Fibroblast of upper back skin (primary cell): ENCODE measurements at regions not wholly inside any gene's neighbourhood (a gene's known extent, or its start where the extent isn't known, plus 50 kb on each side); places are given as distances from the start of the nearest gene placed in this dataset.
A peak's percentile ranks its signal among the peaks of the same experiment; 100 is the strongest.
"Not testable (repeated sequence)": the region's sequence is repeated elsewhere in the genome, so short reads cannot be mapped to it uniquely, and the experiment has no call there.

Experiments used
- DNase-seq: peaks from one replicate; pipeline ENCODE4 v3.0.0-alpha.2; 2013

DNA sequence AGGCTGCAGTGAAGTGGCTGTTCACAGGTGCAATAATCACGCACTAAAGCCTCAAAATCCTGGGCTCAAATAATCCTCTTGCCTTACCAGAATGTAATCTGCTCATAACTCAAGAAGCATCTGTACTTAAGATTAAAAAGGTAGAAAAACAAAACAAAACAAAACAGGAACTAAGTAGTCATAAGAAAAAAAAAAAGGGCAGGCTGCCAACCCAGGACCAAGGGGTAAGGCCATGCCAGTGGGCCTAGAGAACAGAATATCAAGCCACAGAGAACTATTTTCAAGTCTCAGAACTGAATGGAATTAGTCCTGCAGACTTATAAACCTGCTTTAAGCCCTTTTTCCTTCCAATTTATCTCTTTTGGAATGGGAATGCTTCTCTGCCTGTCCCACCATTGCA lies 64.8 kb upstream of the TBC1D3K start:
- no peak for DNase-seq

DNA sequence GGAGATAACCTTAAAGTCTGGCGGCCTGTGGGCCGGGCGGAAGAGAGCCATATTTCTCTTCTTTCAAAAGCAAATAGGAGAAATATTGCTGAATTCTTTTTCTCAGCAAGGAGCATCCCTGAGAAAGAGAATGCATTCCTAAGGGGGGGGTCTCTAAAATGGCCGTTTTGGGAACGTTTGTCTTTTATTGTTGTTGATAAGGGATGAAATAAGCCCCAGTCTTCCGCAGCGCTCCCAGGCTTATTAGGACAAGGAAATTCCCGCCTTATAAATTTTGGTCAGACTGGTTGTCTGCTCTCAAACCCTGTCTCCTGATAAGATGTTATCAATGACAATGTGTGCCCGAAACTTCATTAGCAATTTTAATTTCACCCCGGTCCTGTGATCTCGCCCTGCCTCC lies 65.8 kb upstream of the TBC1D3K start:
- DNase-seq = not testable (repeated sequence)

DNA sequence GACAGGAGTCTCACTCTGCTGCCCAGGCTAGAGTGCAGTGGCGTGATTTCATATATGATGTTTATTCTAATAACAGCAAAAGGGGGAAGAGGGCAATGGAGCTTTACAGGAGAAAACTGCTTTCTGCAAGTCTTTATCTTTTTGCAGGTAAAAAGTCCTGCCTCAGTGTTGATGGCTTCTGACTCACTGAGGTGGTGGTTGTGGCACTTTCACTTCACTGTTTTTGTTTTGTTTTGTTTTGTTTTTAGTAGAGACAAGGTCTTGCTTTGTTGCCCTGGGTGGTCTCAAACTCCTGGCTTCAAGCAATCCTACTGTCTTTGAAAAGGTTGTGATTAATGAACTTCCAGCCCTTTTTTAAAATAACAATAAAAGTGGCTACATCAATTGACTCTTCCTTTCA lies 68.0 kb upstream of the TBC1D3K start:
- DNase-seq = no peak

DNA sequence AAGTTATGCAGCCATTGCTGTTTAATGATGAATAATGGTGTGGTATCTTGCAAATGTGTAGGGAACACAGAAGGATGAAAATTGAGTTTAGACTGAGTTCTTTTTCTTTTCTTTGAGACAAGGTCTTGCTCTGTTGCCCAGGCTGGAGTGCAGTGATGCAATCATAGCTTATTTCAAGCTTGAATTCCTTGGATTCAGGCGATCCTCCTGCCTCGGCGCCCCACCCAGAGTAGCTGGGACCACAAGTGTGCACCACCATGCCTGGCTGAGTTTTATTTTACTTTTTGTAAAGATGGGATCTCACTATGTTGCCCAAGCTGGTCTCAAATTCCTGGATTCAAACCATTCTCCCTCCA lies 74.6 kb upstream of the TBC1D3K start:
- DNase-seq = no peak

DNA sequence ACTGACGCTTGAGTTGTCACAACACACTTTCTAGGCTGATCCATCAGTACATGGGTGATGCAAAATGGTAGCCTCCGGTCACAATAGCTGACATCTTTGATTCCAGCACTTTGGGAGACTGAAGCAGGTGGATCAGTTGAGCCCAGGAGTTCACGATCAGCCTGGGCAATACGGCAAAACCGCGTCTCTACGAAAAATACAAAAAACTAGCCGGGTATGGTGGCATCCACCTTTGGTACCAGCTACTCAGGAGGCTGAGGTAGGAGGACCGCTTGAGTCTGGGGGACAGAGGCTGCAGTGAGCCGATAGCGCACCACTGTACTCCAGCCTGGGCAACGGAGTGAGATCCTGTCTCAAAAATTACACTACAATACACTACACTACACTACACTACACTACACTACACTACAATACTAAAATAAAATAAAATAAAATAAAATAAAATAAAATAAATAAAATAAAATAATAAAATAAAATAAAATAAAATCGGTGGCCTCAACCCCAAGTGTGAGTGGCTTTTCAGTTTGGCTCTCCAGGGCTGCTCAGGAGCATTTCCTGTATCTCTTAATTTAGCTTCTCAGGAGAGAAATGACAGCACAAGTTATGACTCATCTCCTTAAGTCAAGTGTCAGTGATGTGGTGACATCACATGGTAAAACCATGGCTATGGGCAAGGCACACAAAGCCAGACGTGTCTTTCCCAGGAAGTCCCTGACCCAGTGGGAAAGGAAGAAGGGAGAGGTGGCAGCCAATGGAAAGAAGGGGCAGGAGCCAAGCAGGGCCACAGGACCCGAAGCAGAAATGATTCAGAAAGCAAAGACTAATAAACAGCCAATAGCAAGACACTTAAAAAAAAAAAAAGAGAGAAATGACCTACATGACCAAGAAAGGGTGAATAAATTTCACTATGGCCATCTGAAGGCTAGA lies 75.3 kb upstream of the TBC1D3K start:
- DNase-seq = peak; percentile 72

DNA sequence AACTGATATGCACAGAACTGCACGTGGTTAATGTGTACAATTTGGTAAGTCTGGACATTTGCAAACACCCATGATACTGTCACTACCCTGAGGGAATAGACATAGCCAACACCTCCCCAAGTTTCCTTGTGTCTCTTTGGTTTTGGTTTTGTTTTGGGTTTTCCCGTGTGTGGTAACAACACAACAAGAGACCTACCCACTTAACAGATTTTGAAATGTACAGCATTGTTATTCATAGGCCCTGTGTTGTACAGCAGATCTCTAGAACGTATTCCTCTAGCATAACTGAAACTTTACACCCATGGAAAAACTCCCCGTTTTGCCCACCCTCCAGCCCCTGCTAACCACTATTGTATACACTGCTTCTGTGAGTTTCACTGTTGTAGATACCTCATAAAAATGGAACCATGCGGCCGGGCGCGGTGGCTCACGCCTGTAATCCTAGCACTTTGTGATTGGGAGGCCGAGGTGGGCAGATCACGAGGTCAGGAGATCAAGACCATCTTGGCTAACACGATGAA lies 76.3 kb upstream of the TBC1D3K start:
- DNase-seq = no peak

DNA sequence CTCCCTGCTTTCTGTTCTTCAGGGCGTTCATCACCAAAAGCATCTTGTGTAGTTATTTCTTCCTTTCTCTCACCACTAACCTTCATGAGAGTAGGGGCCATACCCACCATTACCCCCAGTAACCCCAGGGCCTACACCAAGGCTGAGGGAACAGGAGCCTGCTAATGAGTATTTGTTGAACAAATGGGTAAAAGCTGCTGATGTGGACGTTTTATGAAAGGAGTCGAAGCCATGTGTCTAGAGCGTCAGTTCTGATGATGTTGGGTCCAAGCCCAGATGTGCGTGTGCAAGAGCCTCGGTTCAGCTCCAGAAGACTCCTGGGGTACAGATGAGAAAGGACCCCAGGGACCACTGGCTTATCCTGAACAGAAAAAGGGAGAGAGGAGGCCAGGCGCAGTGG lies 77.1 kb upstream of the TBC1D3K start:
- DNase-seq = no peak

DNA sequence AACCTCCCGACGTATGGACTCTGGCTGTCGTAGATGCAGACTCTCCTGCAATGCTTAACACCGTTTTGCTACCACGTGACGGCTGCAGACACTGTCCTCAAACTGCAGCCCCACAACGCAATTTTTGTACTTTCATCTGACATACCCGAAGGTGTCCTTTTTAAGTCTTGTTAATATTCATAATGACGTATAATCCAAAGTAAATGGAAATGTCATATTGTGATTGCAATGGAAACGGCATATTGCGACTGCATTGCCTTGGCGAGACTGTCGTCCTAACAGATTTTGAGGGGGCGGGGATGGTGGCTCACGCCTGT lies 79.3 kb upstream of the TBC1D3K start:
- DNase-seq = no peak

DNA sequence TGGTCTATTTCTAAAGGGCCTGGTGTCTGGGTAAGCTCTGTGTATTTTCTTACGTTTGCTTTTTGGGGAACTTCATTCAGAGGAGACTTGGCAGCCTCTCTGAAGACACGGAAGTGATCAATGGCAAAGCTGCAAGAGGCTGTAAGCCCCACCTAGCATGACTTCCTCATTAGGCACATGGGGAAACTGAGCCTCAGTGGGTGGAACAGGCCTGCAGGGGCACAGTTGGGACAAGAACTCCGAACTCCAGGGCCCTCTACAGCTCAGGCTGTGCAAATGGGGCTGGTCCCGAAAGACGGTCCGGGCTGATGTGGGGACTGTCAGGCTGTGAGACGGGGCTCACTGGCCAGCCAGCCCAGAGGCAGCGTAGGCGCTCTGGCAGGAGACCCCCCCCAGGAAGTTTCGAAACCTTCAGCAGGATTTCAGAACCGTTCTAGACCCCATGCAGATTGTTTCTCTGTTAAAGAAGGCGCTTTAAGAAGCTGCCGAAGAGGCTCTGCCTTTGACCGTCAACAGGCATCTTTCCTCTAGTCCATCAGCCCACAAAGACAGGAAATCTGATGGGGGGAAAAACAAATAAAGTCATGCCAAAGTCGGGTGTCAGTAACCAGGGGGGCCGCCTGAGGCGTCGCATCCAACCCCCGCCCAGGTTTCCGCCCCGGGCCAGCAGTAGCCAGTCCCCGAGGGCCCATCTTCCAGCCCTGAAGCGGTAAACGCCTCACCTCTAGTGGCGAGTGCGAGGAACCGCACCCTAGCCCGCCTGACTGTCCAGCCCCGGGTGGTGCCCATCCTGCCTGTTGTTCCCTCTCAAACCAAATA lies 79.8 kb upstream of the TBC1D3K start:
- peak; percentile 61 for DNase-seq

DNA sequence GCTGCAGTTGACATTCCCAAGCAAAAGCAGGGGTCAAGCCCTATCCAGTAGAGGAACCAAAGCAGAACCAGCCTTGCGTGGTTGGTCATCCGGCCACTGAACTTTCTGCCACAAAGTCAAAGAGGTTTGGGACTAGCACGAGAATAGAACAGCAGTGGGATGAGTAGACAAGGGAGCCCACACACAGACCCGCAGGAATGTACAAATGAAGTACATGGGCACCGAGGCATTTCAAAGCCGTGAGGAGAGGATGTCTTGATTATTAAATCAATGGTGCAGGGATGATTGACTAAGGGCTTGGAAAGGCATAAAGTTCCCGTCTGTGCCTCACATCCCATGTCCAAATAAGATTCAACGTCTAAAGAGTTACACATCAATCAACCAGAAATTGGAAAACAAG lies 81.8 kb upstream of the TBC1D3K start:
- DNase-seq = no peak

DNA sequence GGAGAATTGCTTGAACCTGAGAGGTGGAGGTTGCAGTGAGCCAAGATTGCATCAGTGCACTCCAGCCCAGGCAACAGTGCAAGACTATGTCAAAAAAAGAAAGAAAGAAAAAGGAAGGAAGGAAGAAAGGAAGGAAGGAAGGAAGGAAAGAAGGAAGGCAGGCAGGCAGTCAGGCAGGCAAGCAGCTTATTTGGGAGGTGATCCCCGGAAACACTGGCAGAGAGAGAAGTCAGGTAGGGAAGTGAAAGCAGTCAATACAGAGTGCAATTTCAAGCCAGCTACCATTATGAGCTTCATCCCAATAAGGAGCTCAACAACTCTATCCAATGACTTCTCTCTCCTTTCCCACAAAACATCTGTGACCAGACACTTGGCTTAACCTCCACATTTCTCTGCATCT lies 83.0 kb upstream of the TBC1D3K start:
- no peak for DNase-seq

DNA sequence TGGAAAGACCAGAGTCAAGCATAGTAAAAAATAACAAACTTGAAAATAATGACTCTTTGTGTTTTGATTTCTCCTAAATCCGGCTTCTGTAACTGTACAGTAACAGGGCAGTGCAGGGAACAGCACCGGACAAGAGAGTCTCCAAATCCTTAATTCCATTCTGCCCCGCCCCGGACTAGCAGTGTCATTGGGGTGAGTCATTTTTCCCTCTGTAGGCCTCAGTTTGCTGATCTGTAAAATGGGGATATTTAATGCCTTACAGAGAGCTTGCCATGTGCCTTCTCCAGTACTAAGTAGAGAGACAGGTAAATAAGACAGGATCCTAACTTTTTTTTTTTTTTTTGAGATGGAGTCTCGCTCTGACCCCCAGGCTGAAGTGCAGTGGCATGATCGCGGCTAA lies 83.6 kb upstream of the TBC1D3K start:
- no peak for DNase-seq

DNA sequence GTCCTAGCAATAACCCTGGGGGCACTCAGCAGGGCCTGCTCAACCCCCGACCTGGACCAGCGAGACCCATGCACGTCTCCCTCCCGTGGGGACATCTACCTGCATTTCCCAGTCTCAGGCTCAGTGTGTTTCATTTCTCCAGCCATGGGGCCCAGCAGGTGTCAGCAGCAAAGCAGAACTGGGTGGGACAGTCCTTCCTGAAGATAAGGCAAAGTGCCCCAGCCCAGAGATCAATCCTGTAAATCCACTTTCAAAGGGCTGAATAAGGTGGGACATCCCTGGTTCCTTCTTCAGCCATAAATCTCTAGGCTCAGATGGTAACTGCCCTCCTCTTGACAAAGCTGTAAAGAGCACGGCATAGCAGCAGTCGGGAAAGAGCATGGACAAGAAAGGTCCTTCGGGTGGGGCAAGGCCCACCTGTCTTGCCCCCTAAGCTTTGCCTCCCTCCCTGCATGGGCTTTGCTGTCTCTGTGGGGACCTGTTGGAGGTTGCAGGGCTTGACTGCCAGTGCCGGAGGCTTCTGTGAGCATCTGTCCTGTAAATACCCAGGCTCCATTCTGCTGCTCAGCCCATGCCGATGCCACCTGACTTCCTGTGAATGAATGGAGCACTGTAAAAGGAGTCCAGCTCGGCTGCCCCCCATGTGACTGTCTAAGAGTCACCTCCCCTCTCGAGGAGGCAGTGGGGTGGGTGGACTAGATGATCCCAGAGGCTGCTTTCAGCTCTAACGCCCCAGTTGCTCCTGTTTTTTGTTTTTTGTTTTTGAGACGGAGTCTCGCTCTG lies 84.8 kb upstream of the TBC1D3K start:
- no peak for DNase-seq

DNA sequence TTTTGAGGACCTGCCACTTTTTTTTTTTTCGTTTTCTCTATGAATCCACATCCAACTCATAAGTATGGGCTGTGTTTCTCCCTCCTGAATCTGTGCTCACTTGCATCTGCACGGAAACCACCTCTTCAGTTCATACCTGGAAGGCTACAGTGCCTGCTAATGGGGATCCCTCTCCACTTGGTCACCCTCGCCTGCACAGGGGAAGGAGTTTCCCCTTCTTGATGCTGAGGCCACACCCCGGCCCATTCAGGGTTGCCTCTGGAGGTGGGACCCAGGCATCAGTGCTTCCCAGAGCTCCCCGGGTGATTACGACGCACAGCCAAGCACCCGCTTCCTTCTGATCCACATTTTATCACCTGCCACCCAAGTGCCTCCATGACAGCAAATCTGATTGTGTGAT lies 85.9 kb upstream of the TBC1D3K start:
- DNase-seq = no peak

DNA sequence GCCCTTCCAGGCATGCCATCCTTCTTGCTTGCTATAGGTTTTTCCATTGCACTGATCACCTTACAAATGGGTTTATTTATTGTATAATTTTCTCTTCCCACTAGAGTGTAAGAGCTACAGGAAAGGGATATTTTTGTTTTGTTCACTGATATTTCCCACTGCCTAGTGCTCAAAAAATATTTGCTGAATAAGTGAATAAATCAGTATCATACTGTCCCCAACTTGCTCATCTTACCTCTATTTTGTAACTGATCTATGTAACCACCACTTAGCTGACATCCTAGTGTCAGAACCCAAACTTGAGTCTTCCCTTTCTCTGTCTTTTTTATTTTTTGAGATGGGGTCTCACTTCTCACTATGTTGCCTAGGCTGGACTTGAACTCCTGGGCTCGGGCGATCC lies 87.6 kb upstream of the TBC1D3K start:
- no peak for DNase-seq

DNA sequence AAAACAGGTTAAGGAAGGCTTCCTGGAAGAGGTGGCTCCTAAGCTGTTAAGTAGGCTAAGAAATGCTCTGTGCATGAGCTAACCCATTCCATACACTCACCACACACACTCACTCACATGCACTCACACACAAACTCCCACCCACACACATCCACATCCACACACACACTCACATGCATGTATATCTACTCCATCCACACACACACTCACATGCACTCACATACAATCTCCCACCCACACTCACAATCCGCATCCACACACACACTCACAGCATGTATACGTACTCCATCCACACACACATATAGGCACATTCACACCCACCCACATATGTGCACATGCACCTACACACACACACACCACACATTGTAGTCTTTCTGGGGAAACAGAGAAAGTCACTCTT lies 89.3 kb upstream of the HNF1B start:
- DNase-seq = no peak

DNA sequence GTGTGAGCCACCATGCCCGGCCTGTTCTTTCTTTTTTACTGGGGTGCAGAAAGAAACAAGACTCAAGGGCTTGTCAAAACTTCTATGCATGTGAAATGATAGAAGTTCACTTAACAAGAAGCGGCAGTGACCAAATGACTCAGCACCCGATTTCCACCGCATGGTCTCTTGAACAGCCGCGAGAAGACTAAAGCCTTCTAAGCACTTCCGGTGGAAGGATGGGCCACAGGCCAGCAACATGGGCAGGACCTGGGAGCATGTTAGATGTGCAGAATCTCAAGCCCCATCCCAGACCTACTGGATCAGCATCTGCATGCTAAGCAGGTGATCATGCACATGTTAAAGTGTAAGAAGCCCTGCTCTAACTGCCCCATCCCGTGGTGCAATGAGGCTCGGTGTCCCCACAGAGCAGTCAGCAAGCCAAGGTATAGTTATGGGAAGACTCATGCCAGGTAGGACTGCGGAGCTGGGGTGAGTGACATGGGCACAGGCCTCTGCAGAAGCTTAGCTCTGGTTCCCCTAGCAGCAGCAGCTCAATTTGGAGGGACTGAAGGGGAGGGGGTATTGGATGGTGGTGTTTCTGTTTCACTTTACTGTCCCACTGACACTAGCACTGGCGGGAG lies 88.5 kb upstream of the HNF1B start:
- DNase-seq = no peak

DNA sequence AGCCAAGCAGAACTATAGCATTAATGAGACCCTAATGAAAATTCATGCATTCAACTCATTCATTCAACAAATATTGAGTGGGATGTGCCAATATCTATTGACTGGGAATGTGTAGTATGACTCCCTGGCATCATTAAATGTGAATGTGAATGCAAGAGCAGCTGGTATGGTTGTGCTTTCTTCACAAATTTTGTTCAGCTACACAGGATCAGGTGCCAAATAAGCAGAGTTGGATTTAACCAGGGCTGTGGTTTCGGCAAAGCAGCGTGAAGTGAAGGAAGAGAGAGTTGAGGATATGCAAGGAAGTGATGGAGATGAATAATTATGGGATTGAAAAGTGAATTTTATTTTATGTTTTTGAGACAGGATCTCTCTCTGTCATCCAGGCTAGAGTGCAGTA lies 87.1 kb upstream of the HNF1B start:
- DNase-seq = no peak

DNA sequence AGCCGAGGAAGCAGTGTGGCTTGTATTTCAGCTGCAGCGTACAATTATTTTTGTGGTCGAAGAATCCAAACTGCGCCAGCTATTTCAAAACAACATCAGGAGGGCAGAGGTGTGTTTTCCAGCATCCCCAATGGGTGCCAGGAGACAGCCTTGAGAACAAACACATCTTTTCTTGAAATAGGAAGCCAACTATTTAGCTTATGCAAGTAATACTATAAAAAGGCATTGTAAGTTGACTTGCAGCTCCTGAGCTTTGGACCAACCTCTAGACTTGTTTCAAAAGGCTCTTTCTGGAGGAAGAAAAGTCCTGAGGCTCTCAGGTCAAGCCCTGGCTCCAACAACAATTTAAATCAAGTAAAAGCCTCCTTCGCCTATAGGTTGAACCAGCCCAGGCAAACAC lies 86.6 kb upstream of the HNF1B start:
- no peak for DNase-seq

DNA sequence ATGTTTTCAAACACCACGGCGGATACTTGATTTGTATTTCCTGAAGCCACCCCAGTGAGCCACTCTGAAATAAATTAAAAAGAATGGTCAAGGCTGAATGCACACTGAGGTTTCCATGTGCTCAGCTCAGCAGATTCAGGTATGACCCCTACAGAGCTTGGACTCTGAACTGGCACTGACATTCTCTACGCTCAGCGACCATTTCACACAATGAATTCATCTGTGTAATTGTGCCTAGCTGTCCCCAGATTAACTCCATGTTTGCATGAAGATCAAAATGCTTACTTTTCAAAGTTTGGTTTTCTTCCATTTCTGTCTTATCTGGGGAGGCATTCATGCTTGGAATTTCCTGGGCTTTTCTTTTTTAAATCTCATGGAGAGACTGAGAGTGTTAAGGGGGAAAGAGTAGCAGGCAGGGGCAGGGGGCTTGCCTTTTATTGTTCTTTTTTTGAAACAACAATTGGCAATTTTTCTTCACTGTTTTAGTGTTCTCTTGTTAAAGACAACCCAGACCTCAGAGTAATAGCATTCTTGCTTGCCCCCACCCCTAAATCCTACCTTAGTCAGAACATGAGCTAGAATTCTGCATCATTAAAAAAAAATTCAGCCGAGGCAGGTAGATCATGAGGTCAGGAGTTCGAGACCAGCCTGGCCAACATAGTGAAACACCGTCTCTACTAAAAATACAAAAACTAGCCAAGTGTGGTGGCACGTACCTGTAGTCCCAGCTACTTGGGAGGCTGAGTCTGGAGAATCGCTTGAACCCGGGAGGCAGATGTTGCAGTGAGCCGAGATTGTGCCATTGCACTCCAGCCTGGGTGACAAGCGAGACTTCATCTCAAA lies 85.5 kb upstream of the HNF1B start:
- no peak for DNase-seq

DNA sequence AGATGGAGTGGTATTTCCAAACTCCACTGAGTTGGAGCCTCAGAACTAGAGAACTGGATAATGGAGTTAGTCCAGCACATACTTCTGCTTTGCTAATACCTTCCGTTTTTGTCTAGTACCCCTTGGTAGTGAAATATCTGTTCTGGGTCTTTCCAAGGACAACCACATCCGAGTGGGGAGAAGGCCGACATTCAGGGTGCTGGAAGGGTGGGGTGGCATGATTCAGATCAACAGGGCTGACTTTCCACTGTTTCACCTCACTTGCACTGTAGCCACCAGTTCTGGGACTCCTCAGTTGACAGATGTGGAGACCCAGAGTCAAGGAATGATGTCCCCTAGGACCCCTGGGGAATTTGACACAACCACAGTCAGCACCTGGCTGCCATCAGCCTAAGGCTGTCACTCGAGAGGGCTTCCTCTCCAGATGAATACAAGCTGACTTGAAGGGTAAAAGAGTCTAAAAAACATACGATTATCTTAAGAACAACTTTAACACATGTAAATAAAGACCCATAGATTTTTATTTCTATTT lies 84.8 kb upstream of the HNF1B start:
- no peak for DNase-seq

DNA sequence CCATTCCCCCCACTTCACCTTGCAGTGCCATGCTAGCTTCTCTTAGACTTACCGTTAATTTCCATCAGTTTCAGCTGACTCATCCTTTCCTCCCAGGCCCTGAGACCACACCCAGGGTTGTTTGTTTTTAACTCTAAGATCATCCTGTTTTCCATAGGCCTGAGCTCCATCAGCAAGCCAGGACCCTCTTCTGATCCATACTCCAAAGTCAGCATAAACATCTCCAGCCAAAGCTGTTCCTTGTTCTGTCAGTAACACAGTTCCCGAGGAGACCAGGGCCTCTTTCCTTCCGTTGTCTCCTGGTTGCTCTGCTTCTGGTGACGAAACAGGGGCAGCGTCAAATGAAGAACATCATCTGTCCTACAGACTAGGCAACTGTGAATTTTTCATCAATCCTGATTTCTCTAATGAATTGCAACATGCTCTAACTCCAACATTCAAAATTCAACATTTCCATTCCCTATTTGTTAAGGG lies 83.8 kb upstream of the HNF1B start:
- no peak for DNase-seq
